OCI-LY7 (cell line): ENCODE measurements at regions not wholly inside any gene's neighbourhood (a gene's known extent, or its start where the extent isn't known, plus 50 kb on each side); places are given as distances from the start of the nearest gene placed in this dataset.
"Not testable (repeated sequence)": the region's sequence is repeated elsewhere in the genome, so short reads cannot be mapped to it uniquely, and the experiment has no call there.

Experiments used
- BruUV-seq: library from RNA; stranded (reverse); fragments of 400-500 nt; replicated peaks from 2 replicates; lab custom pipeline; 2021; lab: Mats Ljungman, UMichigan
- CTCF ChIA-PET: fragments of 300-600 bp; sonication (Branson Sonifier 250); formaldehyde crosslinking; loops from one replicate; lab custom pipeline; 2022; ENCODE audit warnings: antibody characterized with exemption; ENCODE audit not compliant: unreplicated experiment; lab: Charles Lee
- POLR2A ChIA-PET: fragments of 300-600 bp; sonication (Branson Sonifier 250); formaldehyde crosslinking; loops from one replicate; lab custom pipeline; 2022; ENCODE audit warnings: antibody characterized with exemption; lab: Charles Lee
- DNase-seq: peaks from one replicate; pipeline ENCODE4 v3.0.0-alpha.2; 2015; ENCODE audit warnings: low spot score
- H2AFZ ChIP-seq: fragments of 200-600 bp; sonication (generic), shearing (Covaris generic); 2 replicates; pipeline ENCODE4 v1.6.1; 2014; ENCODE audit warnings: mild to moderate bottlenecking, antibody characterized with exemption, low read length, moderate library complexity
- H3K27ac ChIP-seq: fragments of 200-600 bp; sonication (generic); 2 replicates; pipeline ENCODE4 v1.5.1; 2014; ENCODE audit warnings: mixed run types, low read depth, mild to moderate bottlenecking, moderate library complexity, low read length, inconsistent platforms; ENCODE audit not compliant: poor library complexity, severe bottlenecking
- H3K36me3 ChIP-seq: fragments of 200-600 bp; sonication (generic); 2 replicates; pipeline ENCODE4 v1.6.1; 2014; ENCODE audit warnings: mild to moderate bottlenecking, antibody characterized with exemption, low read length, moderate library complexity, mixed read lengths; ENCODE audit not compliant: insufficient read depth
- H3K4me1 ChIP-seq: fragments of 200-600 bp; sonication (generic); 2 replicates; pipeline ENCODE4 v1.5.1; 2014; ENCODE audit warnings: mild to moderate bottlenecking, low read length; ENCODE audit not compliant: insufficient read depth, poor library complexity, severe bottlenecking
- H3K4me2 ChIP-seq: fragments of 200-600 bp; sonication (generic); 2 replicates; pipeline ENCODE4 v1.6.1; 2014; ENCODE audit warnings: mild to moderate bottlenecking, low read length
- H3K4me3 ChIP-seq: fragments of 200-600 bp; sonication (generic); 2 replicates; pipeline ENCODE4 v1.5.1; 2014; ENCODE audit warnings: mild to moderate bottlenecking, low read depth, low read length; ENCODE audit not compliant: poor library complexity, severe bottlenecking
- H3K79me2 ChIP-seq: fragments of 200-600 bp; sonication (generic); 2 replicates; pipeline ENCODE4 v1.6.1; 2016; ENCODE audit warnings: low read depth, mild to moderate bottlenecking, low read length, moderate library complexity, mixed read lengths; ENCODE audit not compliant: insufficient read depth
- H3K9me2 ChIP-seq: fragments of 200-600 bp; sonication (generic); 2 replicates; pipeline ENCODE4 v1.6.1; 2016; ENCODE audit warnings: mild to moderate bottlenecking, low read length, mixed read lengths; ENCODE audit not compliant: insufficient read depth
- H3K9me3 ChIP-seq: fragments of 200-600 bp; sonication (generic); 2 replicates; pipeline ENCODE4 v1.6.1; 2014; ENCODE audit warnings: mild to moderate bottlenecking, mixed run types, low read length, mixed read lengths
- H4K20me1 ChIP-seq: fragments of 200-600 bp; sonication (generic); 2 replicates; pipeline ENCODE4 v1.6.1; 2014; ENCODE audit warnings: mild to moderate bottlenecking, antibody characterized with exemption, low read length, moderate library complexity, mixed read lengths; ENCODE audit not compliant: insufficient read depth
- CTCF ChIP-seq: fragments of 200-600 bp; sonication (generic); conservative IDR thresholded peaks from 2 replicates; pipeline ENCODE4 v1.5.1; 2014; ENCODE audit warnings: mild to moderate bottlenecking, antibody characterized with exemption, low read length, moderate library complexity, mixed read lengths
- intact Hi-C: fragments of 100-400 bp; cut with micrococcal nuclease; formaldehyde crosslinking; loops from one replicate; pipeline ENCODE4 v1.10.0; 2022; ENCODE audit not compliant: unreplicated experiment

DNA sequence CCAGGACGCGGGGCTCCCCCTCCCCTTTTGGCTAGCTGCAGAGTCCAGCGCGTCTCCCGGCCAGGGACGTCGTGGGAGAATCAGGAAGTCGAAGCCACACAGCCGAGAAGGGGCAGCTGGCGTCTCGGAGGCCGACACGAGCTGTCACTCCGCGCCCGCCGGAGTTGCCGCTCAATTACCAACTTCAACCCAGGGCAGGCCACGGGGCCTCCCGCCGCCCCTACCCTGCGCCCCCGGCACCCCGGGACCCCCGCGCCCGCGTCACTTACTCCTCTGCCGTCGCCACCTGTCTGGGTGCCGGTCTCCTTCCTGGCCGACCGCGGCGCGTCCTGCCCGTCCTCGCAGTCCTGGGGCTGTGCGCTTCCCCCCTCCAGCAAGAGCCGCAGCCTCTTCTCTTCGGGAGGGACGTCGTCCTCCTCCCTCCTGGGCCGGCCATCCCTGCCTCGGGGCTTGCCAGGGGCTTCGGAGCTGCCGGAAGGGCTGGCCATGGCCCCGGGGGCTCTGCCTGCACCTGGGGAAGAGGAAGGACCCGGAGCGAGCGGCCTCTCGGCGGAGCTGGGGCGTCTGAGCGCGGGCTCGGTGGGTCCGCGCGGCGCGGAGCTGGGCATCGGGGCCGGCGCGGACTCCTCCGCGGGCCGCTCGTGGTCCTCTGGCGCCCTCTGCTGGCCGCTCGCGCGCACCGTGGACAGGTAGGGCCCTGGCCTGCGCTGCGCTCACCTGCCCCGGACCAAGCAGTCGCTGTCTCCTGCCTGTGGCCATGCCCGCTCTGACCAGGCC is 65.6 kb upstream of the CLEC6A start:
- H3K4me2 ChIP-seq, H3K36me3 ChIP-seq, POLR2A ChIA-PET, intact Hi-C loops, BruUV-seq, H2AFZ ChIP-seq, H3K4me3 ChIP-seq, H3K4me1 ChIP-seq, DNase-seq, H3K79me2 ChIP-seq, H3K9me3 ChIP-seq, H4K20me1 ChIP-seq, H3K27ac ChIP-seq, H3K9me2 ChIP-seq: not testable (repeated sequence)
- peak; percentile 31 for TF ChIP-seq CTCF
- CTCF ChIA-PET: interaction anchor here (0.6 kb wide), 1 partner anchor 18 kb away, joined by 3 read pairs; no protein-coding TSS in a partner anchor

DNA sequence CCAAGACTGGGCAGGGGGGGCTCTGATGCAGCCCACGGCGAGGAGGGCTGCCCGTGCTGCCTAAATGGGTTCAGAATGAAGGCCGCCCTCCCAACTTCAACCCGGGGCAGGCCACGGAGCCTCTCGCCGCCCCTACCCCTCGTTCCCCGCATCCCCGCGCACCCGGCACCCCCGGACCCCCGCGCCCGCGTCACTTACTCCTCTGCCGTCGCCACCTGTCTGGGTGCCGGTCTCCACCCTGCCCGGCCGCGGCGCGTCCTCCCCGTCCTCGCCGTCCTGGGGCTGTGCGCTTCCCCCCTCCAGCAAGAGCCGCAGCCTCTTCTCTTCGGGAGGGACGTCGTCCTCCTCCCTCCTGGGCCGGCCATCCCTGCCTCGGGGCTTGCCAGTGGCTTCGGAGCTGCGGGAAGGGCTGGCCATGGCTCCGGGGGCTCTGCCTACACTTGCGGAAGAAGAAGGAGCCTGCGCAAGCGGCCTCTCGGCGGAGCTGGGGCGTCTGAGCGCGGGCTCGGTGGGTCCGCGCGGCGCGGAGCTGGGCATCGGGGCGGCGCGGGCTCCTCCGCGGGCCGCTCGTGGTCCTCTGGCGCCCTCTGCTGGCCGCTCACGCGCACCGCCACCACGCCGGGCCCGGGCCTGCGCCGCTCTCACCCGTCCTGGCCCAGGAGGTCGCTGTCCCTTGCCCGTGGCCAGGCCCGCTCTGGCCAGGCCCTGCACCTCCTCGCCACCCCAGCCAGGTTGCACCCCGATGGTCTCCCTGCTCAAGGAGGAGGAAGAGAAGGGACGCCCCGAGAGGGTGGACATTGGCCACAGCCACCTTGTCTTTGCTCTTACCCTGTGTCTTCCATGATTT is 59.3 kb upstream of the CLEC6A start:
- H3K4me2 ChIP-seq, POLR2A ChIA-PET, BruUV-seq, H3K9me3 ChIP-seq, H3K79me2 ChIP-seq, H2AFZ ChIP-seq, H3K4me1 ChIP-seq, H4K20me1 ChIP-seq, H3K27ac ChIP-seq, CTCF ChIA-PET, H3K4me3 ChIP-seq, intact Hi-C loops, H3K36me3 ChIP-seq, H3K9me2 ChIP-seq: not testable (repeated sequence)
- DNase-seq: peak; percentile 24
- TF ChIP-seq CTCF: peak; percentile 70

GRCh38 chr12:8397378-8397777 is 58.4 kb upstream of the CLEC6A start:
- H4K20me1 ChIP-seq, H3K4me2 ChIP-seq, POLR2A ChIA-PET: not testable (repeated sequence)

DNA sequence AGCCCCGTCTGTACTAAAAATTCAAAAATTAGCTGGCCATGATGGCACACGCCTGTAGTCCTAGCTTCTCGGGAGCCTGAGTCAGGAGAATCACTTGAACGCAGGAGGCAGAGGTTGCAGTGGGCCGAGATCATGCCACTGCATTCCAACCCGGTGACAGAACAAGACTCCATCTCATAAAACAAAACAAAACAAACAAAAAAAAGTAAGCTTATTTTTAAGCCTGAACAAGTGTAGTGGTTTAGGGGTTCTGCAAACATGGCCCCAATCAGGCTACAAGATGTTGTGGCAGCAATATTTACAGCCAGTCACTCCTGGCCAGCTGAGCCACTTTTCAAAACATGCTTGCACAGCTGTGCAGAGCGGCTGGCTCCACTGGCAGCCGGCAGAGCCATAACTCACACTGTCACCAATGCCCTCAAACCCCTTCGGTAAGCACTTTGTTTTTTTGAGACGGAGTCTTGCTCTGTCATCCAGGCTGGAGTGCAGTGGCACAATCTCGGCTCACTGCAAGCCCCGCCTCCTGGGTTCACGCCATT is 56.2 kb upstream of the CLEC6A start:
- H3K4me3 ChIP-seq: not testable (repeated sequence)

More at GRCh38 chr12:8397378-8397777, 58.4 kb upstream of the CLEC6A start:
- intact Hi-C loops, DNase-seq, BruUV-seq, H3K4me3 ChIP-seq, H3K79me2 ChIP-seq, H2AFZ ChIP-seq, CTCF ChIA-PET, H3K36me3 ChIP-seq, H3K27ac ChIP-seq, H3K4me1 ChIP-seq, H3K9me3 ChIP-seq, H3K9me2 ChIP-seq: not testable (repeated sequence)

DNA sequence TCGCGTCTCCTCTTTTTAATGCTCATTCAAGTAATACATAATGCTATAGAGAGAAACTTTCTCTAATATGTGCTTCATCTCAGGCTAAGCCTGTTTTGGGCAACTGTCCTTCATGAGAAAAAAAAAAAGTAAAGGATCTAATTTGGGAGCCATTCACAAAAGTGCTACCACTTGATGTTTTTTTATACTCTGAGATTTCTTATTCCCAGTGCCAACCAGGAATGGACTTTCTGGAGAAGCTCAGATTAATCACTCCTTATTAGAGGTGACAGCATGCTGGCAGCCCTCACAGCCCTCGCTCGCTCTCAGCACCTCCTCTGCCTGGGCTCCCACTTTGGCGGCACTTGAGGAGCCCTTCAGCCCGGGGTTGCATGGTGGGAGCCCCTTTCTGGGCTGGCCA is 51.9 kb upstream of the CLEC6A start:
- H3K9me3 ChIP-seq, H2AFZ ChIP-seq, BruUV-seq, POLR2A ChIA-PET, intact Hi-C loops, H3K79me2 ChIP-seq, H3K4me2 ChIP-seq, CTCF ChIA-PET, H3K4me3 ChIP-seq, H3K27ac ChIP-seq, H3K4me1 ChIP-seq, H4K20me1 ChIP-seq, DNase-seq, H3K36me3 ChIP-seq, H3K9me2 ChIP-seq: not testable (repeated sequence)

More for the DNA sequence above, 56.2 kb upstream of the CLEC6A start:
- DNase-seq, intact Hi-C loops, H3K36me3 ChIP-seq, H3K4me2 ChIP-seq, H3K4me1 ChIP-seq, H3K9me2 ChIP-seq, BruUV-seq, H3K79me2 ChIP-seq, H4K20me1 ChIP-seq, H3K9me3 ChIP-seq, H2AFZ ChIP-seq, CTCF ChIA-PET, H3K27ac ChIP-seq, POLR2A ChIA-PET: not testable (repeated sequence)
